Endothelial cell of umbilical vein (primary cell): ENCODE measurements at regions not wholly inside any gene's neighbourhood (a gene's known extent, or its start where the extent isn't known, plus 50 kb on each side); places are given as distances from the start of the nearest gene placed in this dataset.

Experiments used
- BruUV-seq: library from RNA; stranded (reverse); fragments of 400-500 nt; replicated peaks from 2 replicates; lab custom pipeline; 2021; lab: Mats Ljungman, UMichigan
- CTCF ChIA-PET: fragments of 300-600, 350-600 bp; sonication (Branson Sonifier 250); formaldehyde crosslinking; loops from one replicate; lab custom pipeline; 2021; ENCODE audit warnings: antibody characterized with exemption, inconsistent platforms; lab: Charles Lee
- POLR2A ChIA-PET: fragments of 300-600, 350-600 bp; sonication (Branson Sonifier 250); formaldehyde crosslinking; loops from one replicate; lab custom pipeline; 2021; ENCODE audit warnings: antibody characterized with exemption, inconsistent platforms; lab: Charles Lee
- DNase-seq: peaks from one replicate; pipeline ENCODE4 v3.0.0-alpha.2; 2011; ENCODE audit warnings: low read depth, low spot score
- FAIRE-seq: peaks from 2 replicates; lab custom pipeline; 2011; peaks lifted over from hg19 to GRCh38; lab: Jason Lieb, UNC
- H2AFZ ChIP-seq: 2 replicates; pipeline ENCODE4 v1.6.0; 2012; ENCODE audit warnings: low read depth, low read length, control low read depth, inconsistent platforms
- H3K27ac ChIP-seq: 2 replicates; pipeline ENCODE4 v1.5.1; 2011; ENCODE audit warnings: low read depth, mild to moderate bottlenecking, control low read depth, low read length, moderate library complexity; ENCODE audit not compliant: insufficient read depth
- H3K27me3 ChIP-seq, 2 experiments: 2 replicates each; pipeline versions ENCODE4 v1.6.0 to v1.6.1; 2011; ENCODE audit warnings: low read length in 2 of 2, mixed read lengths in 1 of 2; ENCODE audit not compliant: control insufficient read depth in 2 of 2, insufficient read depth in 2 of 2
- H3K36me3 ChIP-seq, 2 experiments: 2 replicates in 1 of 2; 3 replicates in 1 of 2; pipeline ENCODE4 v1.5.1; 2011; ENCODE audit warnings: low read length in 2 of 2, mild to moderate bottlenecking in 1 of 2, moderate library complexity in 1 of 2; ENCODE audit not compliant: control insufficient read depth in 2 of 2, insufficient read depth in 2 of 2; ENCODE audit errors: extremely low read depth in 1 of 2
- H3K4me1 ChIP-seq: 3 replicates; pipeline ENCODE4 v1.5.1; 2011; ENCODE audit warnings: mild to moderate bottlenecking, low read length; ENCODE audit not compliant: control insufficient read depth, insufficient read depth; ENCODE audit errors: extremely low read depth
- H3K4me2 ChIP-seq: 2 replicates; pipeline ENCODE4 v1.6.1; 2011; ENCODE audit warnings: low read length, control low read depth, mixed read lengths; ENCODE audit not compliant: insufficient read depth
- H3K4me3 ChIP-seq, 3 experiments: fragments of 200-600 bp in 1 of 3; sonication (generic), shearing (Covaris generic) in 1 of 3; replicated peaks in 1 of 3; 2 replicates each; pipeline ENCODE4 v1.5.1; 2011 to 2016; ENCODE audit warnings: control low read depth in 3 of 3, low read length in 3 of 3, mild to moderate bottlenecking in 2 of 3, inconsistent platforms in 1 of 3, low read depth in 1 of 3, moderate library complexity in 1 of 3; ENCODE audit not compliant: insufficient read depth in 1 of 3
- H3K79me2 ChIP-seq: 2 replicates; pipeline ENCODE4 v1.6.0; 2012; ENCODE audit warnings: low read length, inconsistent platforms; ENCODE audit not compliant: control insufficient read depth, insufficient read depth
- H3K9ac ChIP-seq: replicated peaks from 2 replicates; pipeline ENCODE3; 2011; ENCODE audit warnings: low read length, control low read depth; ENCODE audit not compliant: insufficient read depth; ENCODE audit errors: extremely low read depth
- H3K9me1 ChIP-seq: replicated peaks from 3 replicates; pipeline ENCODE4 v1.6.0; 2011; ENCODE audit warnings: mild to moderate bottlenecking, low read length; ENCODE audit not compliant: control insufficient read depth, insufficient read depth; ENCODE audit errors: extremely low read depth
- H3K9me3 ChIP-seq: replicated peaks from 2 replicates; pipeline ENCODE4 v1.5.1; 2012; ENCODE audit warnings: low read length, inconsistent platforms; ENCODE audit not compliant: control insufficient read depth, insufficient read depth
- H4K20me1 ChIP-seq: replicated peaks from 2 replicates; pipeline ENCODE3; 2011; ENCODE audit warnings: mild to moderate bottlenecking, low read length; ENCODE audit not compliant: control insufficient read depth, insufficient read depth; ENCODE audit errors: extremely low read depth
- EZH2 ChIP-seq: IDR thresholded peaks from 2 replicates; pipeline ENCODE4 v1.6.1; 2012; ENCODE audit warnings: borderline replicate concordance, low read depth, mild to moderate bottlenecking, moderate library complexity, low read length, inconsistent platforms; ENCODE audit not compliant: severe bottlenecking
- FOS ChIP-seq: IDR thresholded peaks from 2 replicates; pipeline ENCODE4 v1.6.1; 2011; ENCODE audit warnings: mild to moderate bottlenecking, low read length, moderate library complexity, borderline replicate concordance; ENCODE audit not compliant: insufficient read depth
- GATA2 ChIP-seq: IDR thresholded peaks from 2 replicates; pipeline ENCODE4 v1.7.0; 2011; ENCODE audit warnings: low read depth, mild to moderate bottlenecking, moderate library complexity, mixed read lengths, low read length; ENCODE audit not compliant: insufficient read length, insufficient read depth
- JUN ChIP-seq: IDR thresholded peaks from 2 replicates; pipeline ENCODE4 v1.6.1; 2011; ENCODE audit warnings: borderline replicate concordance, low read depth; ENCODE audit not compliant: insufficient read length, insufficient read depth
- MAX ChIP-seq: IDR thresholded peaks from 2 replicates; pipeline ENCODE4 v1.6.1; 2011; ENCODE audit not compliant: insufficient read depth, insufficient read length
- MYC ChIP-seq: IDR thresholded peaks from one replicate; pipeline ENCODE4 v1.6.1; 2011; ENCODE audit warnings: mild to moderate bottlenecking, low read depth, low read length
- POLR2A ChIP-seq: IDR thresholded peaks from 2 replicates; pipeline ENCODE4 v1.6.1; 2012; ENCODE audit warnings: low read depth, mild to moderate bottlenecking, control low read depth, low read length
- POLR2AphosphoS5 ChIP-seq: IDR thresholded peaks from 2 replicates; pipeline ENCODE4 v1.6.1; 2012; ENCODE audit warnings: low read depth, mild to moderate bottlenecking, control low read depth, low read length, moderate library complexity; ENCODE audit not compliant: insufficient read depth
- dilution Hi-C: fragments of 300-500 bp; cut with MboI; formaldehyde crosslinking; loops from one replicate; pipeline ENCODE4 v1.15.0; 2019; ENCODE audit warnings: low sequenced_read_pairs; ENCODE audit not compliant: extremely low pct_ligation_motif_present
- intact Hi-C: fragments of 100-400 bp; cut with micrococcal nuclease; formaldehyde crosslinking; loops from one replicate; pipeline ENCODE4 v1.10.0; 2022
- TF ChIP-seq, protein P1 (sequence below), 2 donors: IDR thresholded peaks; 1 replicate in 1 of 2; 2 replicates in 1 of 2; pipeline ENCODE4 v1.5.1; 2011; ENCODE audit warnings: low read length in 2 of 2, mild to moderate bottlenecking in 2 of 2, moderate library complexity in 2 of 2, control low read depth in 1 of 2, inconsistent platforms in 1 of 2, low read depth in 1 of 2; ENCODE audit not compliant: insufficient read depth in 1 of 2; ENCODE audit errors: extremely low read depth in 1 of 2

- Histone ChIP-seq H3K4me3 (no peak overlapping the region), H3K27ac (no peak overlapping the region), H3K9me3 (no peaks in the 10 kb centered on the region), H3K79me2 (no peaks in the 10 kb centered on the region), H3K27me3 (no peaks in the 10 kb centered on the region), H3K9me1 (no peaks in the 10 kb centered on the region), H4K20me1 (no peaks in the 10 kb centered on the region), H2AFZ (no peak overlapping the region), H3K36me3 (no peaks in the 10 kb centered on the region), H3K9ac (no peak overlapping the region), H3K4me2 (no peak overlapping the region), H3K4me1 (peaks cover 3% of the 10 kb centered on the region)
- DNase-seq (no peak), FAIRE-seq (no peak)
- POLR2A ChIA-PET: interaction anchor here (0.5 kb wide), 1 partner anchor 1164 kb away, joined by 3 read pairs; no protein-coding TSS in a partner anchor
- no TSS peak for BruUV-seq
- CTCF ChIA-PET: no interaction called here
- intact Hi-C loops (no loop called here), dilution Hi-C loops (no loop called here)
- no peak for TF ChIP-seq FOS
- no peak for TF ChIP-seq JUN
- no peak for TF ChIP-seq POLR2AphosphoS5
- TF ChIP-seq GATA2: no peak
- TF ChIP-seq, protein P1, sequence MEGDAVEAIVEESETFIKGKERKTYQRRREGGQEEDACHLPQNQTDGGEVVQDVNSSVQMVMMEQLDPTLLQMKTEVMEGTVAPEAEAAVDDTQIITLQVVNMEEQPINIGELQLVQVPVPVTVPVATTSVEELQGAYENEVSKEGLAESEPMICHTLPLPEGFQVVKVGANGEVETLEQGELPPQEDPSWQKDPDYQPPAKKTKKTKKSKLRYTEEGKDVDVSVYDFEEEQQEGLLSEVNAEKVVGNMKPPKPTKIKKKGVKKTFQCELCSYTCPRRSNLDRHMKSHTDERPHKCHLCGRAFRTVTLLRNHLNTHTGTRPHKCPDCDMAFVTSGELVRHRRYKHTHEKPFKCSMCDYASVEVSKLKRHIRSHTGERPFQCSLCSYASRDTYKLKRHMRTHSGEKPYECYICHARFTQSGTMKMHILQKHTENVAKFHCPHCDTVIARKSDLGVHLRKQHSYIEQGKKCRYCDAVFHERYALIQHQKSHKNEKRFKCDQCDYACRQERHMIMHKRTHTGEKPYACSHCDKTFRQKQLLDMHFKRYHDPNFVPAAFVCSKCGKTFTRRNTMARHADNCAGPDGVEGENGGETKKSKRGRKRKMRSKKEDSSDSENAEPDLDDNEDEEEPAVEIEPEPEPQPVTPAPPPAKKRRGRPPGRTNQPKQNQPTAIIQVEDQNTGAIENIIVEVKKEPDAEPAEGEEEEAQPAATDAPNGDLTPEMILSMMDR (IDR thresholded peaks at IDR 0.05; ENCODE audit: extremely low read depth in 1 of 2, insufficient read depth in 1 of 2, low read depth in 1 of 2, low read length in 2 of 2): no peak
- no peak for TF ChIP-seq MYC
- TF ChIP-seq EZH2: no peak
- no peak for TF ChIP-seq POLR2A
- TF ChIP-seq MAX: no peak
Measured at GRCh38 chr5:157913575-157913974, 54.6 kb upstream of the CLINT1 start.
